Psoas muscle (tissue), 7 donors: ENCODE measurements at regions not wholly inside any gene's neighbourhood (a gene's known extent, or its start where the extent isn't known, plus 50 kb on each side); places are given as distances from the start of the nearest gene placed in this dataset.
A peak's percentile ranks its signal among the peaks of the same experiment; 100 is the strongest.

Experiments
- ATAC-seq, 4 donors: fragments of 200-7000 bp; cut with Tn5 transposase; one replicate each; pipeline ENCODE4 v1.9.1; 2020; ENCODE audit warnings: moderate library complexity in 3 of 4, mild to moderate bottlenecking in 2 of 4
- DNase-seq, 2 donors: peaks; one replicate each; pipeline ENCODE4 v3.0.0-alpha.2; 2020
- H3K27ac ChIP-seq: fragments of 200-600 bp; one replicate; pipeline ENCODE4 v1.8.0; 2022
- H3K27me3 ChIP-seq, 3 donors: fragments of 200-600 bp in 1 of 3; one replicate each; pipeline versions ENCODE4 v1.6.1 to v1.8.0; 2013 to 2022; ENCODE audit warnings: low read length in 2 of 3, mild to moderate bottlenecking in 2 of 3, moderate library complexity in 1 of 3; ENCODE audit not compliant: insufficient read depth in 3 of 3
- H3K36me3 ChIP-seq, 2 donors: fragments of 200-600 bp in 1 of 2; one replicate each; pipeline versions ENCODE4 v1.6.1 to v1.8.0; 2013 to 2022; ENCODE audit warnings: low read depth in 1 of 2, mild to moderate bottlenecking in 1 of 2, moderate library complexity in 1 of 2; ENCODE audit not compliant: insufficient read depth in 1 of 2
- H3K4me1 ChIP-seq: fragments of 200-600 bp; one replicate; pipeline ENCODE4 v1.8.0; 2022
- H3K4me3 ChIP-seq: fragments of 200-600 bp; one replicate; pipeline ENCODE4 v1.8.0; 2022; ENCODE audit warnings: mild to moderate bottlenecking
- H3K9me3 ChIP-seq: fragments of 200-600 bp; one replicate; pipeline ENCODE4 v1.8.0; 2022
- WGBS, 3 donors: extraction: QIAGEN DNeasy Blood & Tissue Kit; methylation state at CpG; one replicate each; pipeline versions ENCODE4 v1.1.6 to v1.1.7; 2013; 5-methylcytosine and 5-hydroxymethylcytosine counted together
- intact Hi-C, 2 donors: fragments of 100-400 bp; cut with DNase I; formaldehyde crosslinking; loops; one replicate each; pipeline versions ENCODE4 v1.11.0 to v1.14.2; 2022
- TF ChIP-seq, protein P1 (sequence below): fragments of 200-600 bp; IDR thresholded peaks from one replicate; pipeline ENCODE4 v1.8.0; 2022; ENCODE audit warnings: antibody characterized with exemption
- donor health status: healthy with polysubstance abuse.
- donor health status: DM: no; HTN: no; CAD: no; lungs with moderate emphysema.
- donor health status: Bipolar disorder and iron deficiency.
- donor health status: healthy.
- donor health status: DM: yes; HTN: yes; CAD: no.
- donor health status: DM: no; HTN: no; CAD: no.
- donor health status: DM: yes; HTN: yes; CAD: no.

GRCh38 chr12:84585776-84586395 is 326.7 kb downstream of the SLC6A15 start:
- intact Hi-C loops, result no loop called here
- TF ChIP-seq, protein P1, sequence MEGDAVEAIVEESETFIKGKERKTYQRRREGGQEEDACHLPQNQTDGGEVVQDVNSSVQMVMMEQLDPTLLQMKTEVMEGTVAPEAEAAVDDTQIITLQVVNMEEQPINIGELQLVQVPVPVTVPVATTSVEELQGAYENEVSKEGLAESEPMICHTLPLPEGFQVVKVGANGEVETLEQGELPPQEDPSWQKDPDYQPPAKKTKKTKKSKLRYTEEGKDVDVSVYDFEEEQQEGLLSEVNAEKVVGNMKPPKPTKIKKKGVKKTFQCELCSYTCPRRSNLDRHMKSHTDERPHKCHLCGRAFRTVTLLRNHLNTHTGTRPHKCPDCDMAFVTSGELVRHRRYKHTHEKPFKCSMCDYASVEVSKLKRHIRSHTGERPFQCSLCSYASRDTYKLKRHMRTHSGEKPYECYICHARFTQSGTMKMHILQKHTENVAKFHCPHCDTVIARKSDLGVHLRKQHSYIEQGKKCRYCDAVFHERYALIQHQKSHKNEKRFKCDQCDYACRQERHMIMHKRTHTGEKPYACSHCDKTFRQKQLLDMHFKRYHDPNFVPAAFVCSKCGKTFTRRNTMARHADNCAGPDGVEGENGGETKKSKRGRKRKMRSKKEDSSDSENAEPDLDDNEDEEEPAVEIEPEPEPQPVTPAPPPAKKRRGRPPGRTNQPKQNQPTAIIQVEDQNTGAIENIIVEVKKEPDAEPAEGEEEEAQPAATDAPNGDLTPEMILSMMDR, result no peak
- no peak for ATAC-seq

GRCh38 chr12:84572196-84572595 is 340.4 kb downstream of the SLC6A15 start:
- DNase-seq (no peak), ATAC-seq (no peak)
- intact Hi-C loops, result no loop called here
- H3K27ac ChIP-seq, result no peak overlapping the region
- no peak overlapping the region for H3K4me3 ChIP-seq
- H3K27me3 ChIP-seq, result no peaks in the 10 kb centered on the region
- TF ChIP-seq, protein P1, result no peak
- no peaks in the 10 kb centered on the region for H3K4me1 ChIP-seq
- H3K9me3 ChIP-seq, result no peaks in the 10 kb centered on the region
- WGBS, 3 donors, result 62 to 65% (median 63%) methylated on average over 3 of the region's 3 CpGs
- H3K36me3 ChIP-seq, result no peaks in the 10 kb centered on the region

More at GRCh38 chr12:84585776-84586395, 326.7 kb downstream of the SLC6A15 start:
- no peaks in the 10 kb centered on the region for H3K9me3 ChIP-seq
- H3K27ac ChIP-seq, result no peak overlapping the region
- 46 to 52% (median 52%) methylated on average over 5 of the region's 5 CpGs for WGBS, 3 donors
- H3K36me3 ChIP-seq, result no peaks in the 10 kb centered on the region
- no peak for DNase-seq
- H3K4me1 ChIP-seq, result no peaks in the 10 kb centered on the region
- no peak overlapping the region for H3K4me3 ChIP-seq
- H3K27me3 ChIP-seq, result no peaks in the 10 kb centered on the region

DNA sequence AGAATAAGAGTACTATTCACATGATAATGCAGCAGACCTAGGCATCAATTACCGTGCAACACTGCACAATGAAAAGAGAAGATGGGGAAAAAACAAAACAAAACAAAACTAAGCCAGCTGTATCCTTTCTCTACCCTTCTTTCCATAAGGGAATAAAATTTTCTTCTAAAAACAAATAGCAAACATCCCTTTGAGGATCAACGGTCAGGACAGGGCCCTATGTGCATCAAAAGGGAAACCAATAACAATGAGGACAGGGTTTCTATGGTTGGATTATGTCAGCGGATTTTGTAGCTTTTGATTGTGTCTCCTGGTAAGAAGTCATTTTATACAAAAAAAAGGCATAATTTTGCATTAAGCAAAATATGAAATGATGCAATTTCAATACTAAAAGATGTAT is 350.3 kb downstream of the SLC6A15 start:
- Histone ChIP-seq H3K27ac (no peak overlapping the region), H3K4me3 (no peak overlapping the region), H3K9me3 (no peaks in the 10 kb centered on the region), H3K27me3 (no peaks in the 10 kb centered on the region), H3K36me3 (no peaks in the 10 kb centered on the region), H3K4me1 (no peaks in the 10 kb centered on the region)
- intact Hi-C loops, result no loop called here
- DNase-seq (no peak), ATAC-seq (no peak)
- WGBS, 3 donors, result 33 to 40% (median 39%) methylated on average over 3 of the region's 3 CpGs
- TF ChIP-seq, protein P1, result no peak

- DNase-seq (no peak), ATAC-seq (no peak)
- 28 to 44% (median 32%) methylated on average over 1 of the region's 1 CpG for WGBS, 3 donors
- no peaks in the 10 kb centered on the region for H3K4me1 ChIP-seq
- no peaks in the 10 kb centered on the region for H3K9me3 ChIP-seq
- no peaks in the 10 kb centered on the region for H3K36me3 ChIP-seq
- intact Hi-C loops, result no loop called here
- no peak overlapping the region for H3K27ac ChIP-seq
- TF ChIP-seq, protein P1, result no peak
- H3K27me3 ChIP-seq, result no peaks in the 10 kb centered on the region
- no peak overlapping the region for H3K4me3 ChIP-seq
Measured at GRCh38 chr12:84561351-84561750, 351.2 kb downstream of the SLC6A15 start.

GRCh38 chr12:84554199-84554723 is 358.3 kb downstream of the SLC6A15 start:
- 93% methylated on average over 15 of the region's 15 CpGs for WGBS, 3 donors
- TF ChIP-seq, protein P1, result no peak
- Histone ChIP-seq H3K36me3 (no peaks in the 10 kb centered on the region), H3K27ac (no peak overlapping the region), H3K4me3 (no peak overlapping the region), H3K4me1 (no peaks in the 10 kb centered on the region), H3K27me3 (no peaks in the 10 kb centered on the region), H3K9me3 (no peaks in the 10 kb centered on the region)
- intact Hi-C loops, result no loop called here
- DNase-seq (peak in 1 of 2 donors; percentile 39), ATAC-seq (no peak)
